ENCODE measurements at regions not wholly inside any gene's neighbourhood (a gene's known extent, or its start where the extent isn't known, plus 50 kb on each side); places are given as distances from the start of the nearest gene placed in this dataset.

GRCh38 chr7:34584526-34584925 lies 73.5 kb upstream of the NPSR1 start:
- no peak overlapping the region for H3K27ac ChIP-seq (ENCODE audit: low read depth, low read length, poor library complexity, severe bottlenecking)
- no TSS peak for BruUV-seq (replicated peaks)
- DNase-seq (ENCODE audit: low spot score), result no peak
- intact Hi-C loops (cut with micrococcal nuclease; ENCODE audit: unreplicated experiment), result no loop called here
- ChIA-PET CTCF (no interaction called here), POLR2A (ENCODE audit: low non-redundant PET) (no interaction called here)
- TF ChIP-seq EZH2 (IDR thresholded peaks at IDR 0.05; ENCODE audit: borderline replicate concordance, low read depth, low read length, poor library complexity, severe bottlenecking) (no peak), CTCF (conservative IDR thresholded peaks at IDR 0.05; ENCODE audit: low read depth, low read length) (no peak)
- no peaks in the 10 kb centered on the region for H3K9me3 ChIP-seq (ENCODE audit: low read depth, low read length, poor library complexity, severe bottlenecking)
- no peak overlapping the region for H3K4me3 ChIP-seq (ENCODE audit: low read depth, low read length, poor library complexity, severe bottlenecking)
- H3K27me3 ChIP-seq (replicated peaks; ENCODE audit: insufficient read depth, low read depth, low read length, poor library complexity), result no peaks in the 10 kb centered on the region
- H3K36me3 ChIP-seq (ENCODE audit: insufficient read depth, low read length, poor library complexity, severe bottlenecking), result no peaks in the 10 kb centered on the region
- no peaks in the 10 kb centered on the region for H3K4me1 ChIP-seq (ENCODE audit: insufficient read depth, low read length, poor library complexity, severe bottlenecking)

- CTCF ChIA-PET, result no interaction called here
- no peaks in the 10 kb centered on the region for H3K4me1 ChIP-seq (ENCODE audit: insufficient read depth, low read length, poor library complexity, severe bottlenecking)
- H3K4me3 ChIP-seq (ENCODE audit: low read depth, low read length, poor library complexity, severe bottlenecking), result no peak overlapping the region
- H3K36me3 ChIP-seq (ENCODE audit: insufficient read depth, low read length, poor library complexity, severe bottlenecking), result no peaks in the 10 kb centered on the region
- H3K27me3 ChIP-seq (replicated peaks; ENCODE audit: insufficient read depth, low read depth, low read length, poor library complexity), result no peaks in the 10 kb centered on the region
- POLR2A ChIA-PET (ENCODE audit: low non-redundant PET), result no interaction called here
- no TSS peak for BruUV-seq (replicated peaks)
- intact Hi-C loops (cut with micrococcal nuclease; ENCODE audit: unreplicated experiment), result loop anchor here (2.0 kb wide), 1 partner anchor 276 kb away; no protein-coding TSS in a partner anchor
- H3K27ac ChIP-seq (ENCODE audit: low read depth, low read length, poor library complexity, severe bottlenecking), result no peak overlapping the region
- peak; percentile 23 for DNase-seq (ENCODE audit: low spot score)
- H3K9me3 ChIP-seq (ENCODE audit: low read depth, low read length, poor library complexity, severe bottlenecking), result no peaks in the 10 kb centered on the region
- TF ChIP-seq EZH2 (IDR thresholded peaks at IDR 0.05; ENCODE audit: borderline replicate concordance, low read depth, low read length, poor library complexity, severe bottlenecking), result no peak
- peak; percentile 55 for TF ChIP-seq CTCF (conservative IDR thresholded peaks at IDR 0.05; ENCODE audit: low read depth, low read length)
Measured at GRCh38 chr7:34596887-34597286, 61.1 kb upstream of the NPSR1 start.

GRCh38 chr7:34603711-34604444 lies 54.1 kb upstream of the NPSR1 start:
- Histone ChIP-seq H3K4me3 (ENCODE audit: low read depth, low read length, poor library complexity, severe bottlenecking) (no peak overlapping the region), H3K36me3 (ENCODE audit: insufficient read depth, low read length, poor library complexity, severe bottlenecking) (no peaks in the 10 kb centered on the region), H3K4me1 (ENCODE audit: insufficient read depth, low read length, poor library complexity, severe bottlenecking) (no peaks in the 10 kb centered on the region), H3K9me3 (ENCODE audit: low read depth, low read length, poor library complexity, severe bottlenecking) (no peaks in the 10 kb centered on the region), H3K27me3 (replicated peaks; ENCODE audit: insufficient read depth, low read depth, low read length, poor library complexity) (no peaks in the 10 kb centered on the region), H3K27ac (ENCODE audit: low read depth, low read length, poor library complexity, severe bottlenecking) (no peak overlapping the region)
- ChIA-PET POLR2A (ENCODE audit: low non-redundant PET) (no interaction called here), CTCF (no interaction called here)
- intact Hi-C loops (cut with micrococcal nuclease; ENCODE audit: unreplicated experiment), result no loop called here
- no TSS peak for BruUV-seq (replicated peaks)
- TF ChIP-seq EZH2 (IDR thresholded peaks at IDR 0.05; ENCODE audit: borderline replicate concordance, low read depth, low read length, poor library complexity, severe bottlenecking) (no peak), CTCF (conservative IDR thresholded peaks at IDR 0.05; ENCODE audit: low read depth, low read length) (no peak)
- no peak for DNase-seq (ENCODE audit: low spot score)

Measured in A673 (cell line).